ENCODE measurements at regions not wholly inside any gene's neighbourhood (a gene's known extent, or its start where the extent isn't known, plus 50 kb on each side); places are given as distances from the start of the nearest gene placed in this dataset.

GRCh38 chrY:14139521-14139920 lies 83.5 kb downstream of the VCY1B start:
- in situ Hi-C loops (cut with HindIII; ENCODE audit: low sequenced_read_pairs): no loop called here
- DNase-seq (ENCODE audit: low spot score): no peak

DNA sequence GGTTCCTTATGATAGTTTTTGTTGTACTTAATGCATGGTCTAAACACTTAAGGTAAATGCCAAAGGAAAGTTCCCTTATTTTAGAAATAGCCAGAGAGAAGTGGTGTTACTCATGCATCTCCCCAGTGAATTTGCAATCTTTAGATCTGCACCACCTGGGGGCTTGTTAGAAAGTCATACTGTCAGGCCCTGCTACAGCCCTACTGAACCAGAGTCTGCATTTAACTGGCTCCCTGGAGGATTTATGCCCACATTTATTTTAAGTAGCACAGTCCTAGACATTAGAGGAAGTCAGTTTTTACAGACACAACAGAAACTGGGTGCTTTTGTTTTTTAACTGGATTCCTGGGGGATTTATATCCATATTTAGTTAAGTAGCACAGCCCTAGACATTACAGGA lies 89.6 kb downstream of the VCY1B start:
- in situ Hi-C loops (cut with HindIII; ENCODE audit: low sequenced_read_pairs): no loop called here
- no peak for DNase-seq (ENCODE audit: low spot score)

DNA sequence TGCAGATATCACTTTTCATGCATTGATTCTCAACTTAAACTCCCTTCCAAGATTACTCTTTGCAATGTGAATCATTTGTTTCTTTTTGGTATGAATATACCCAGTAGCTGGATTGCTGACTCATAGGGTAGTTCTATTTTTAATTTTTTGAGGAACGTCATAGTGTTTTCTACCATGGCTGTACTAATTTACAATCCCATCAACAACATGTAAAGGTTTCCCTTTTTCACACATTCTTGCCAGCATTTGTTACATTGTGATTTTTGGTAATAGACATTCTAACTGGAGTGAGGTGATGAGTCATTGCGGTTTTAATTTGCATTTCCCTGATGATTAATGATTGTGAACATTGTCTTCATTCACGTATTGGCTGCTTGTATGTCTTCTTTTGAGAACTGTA lies 126.7 kb downstream of the VCY1B start:
- in situ Hi-C loops (cut with HindIII; ENCODE audit: low sequenced_read_pairs): no loop called here
- no peak for DNase-seq (ENCODE audit: low spot score)

DNA sequence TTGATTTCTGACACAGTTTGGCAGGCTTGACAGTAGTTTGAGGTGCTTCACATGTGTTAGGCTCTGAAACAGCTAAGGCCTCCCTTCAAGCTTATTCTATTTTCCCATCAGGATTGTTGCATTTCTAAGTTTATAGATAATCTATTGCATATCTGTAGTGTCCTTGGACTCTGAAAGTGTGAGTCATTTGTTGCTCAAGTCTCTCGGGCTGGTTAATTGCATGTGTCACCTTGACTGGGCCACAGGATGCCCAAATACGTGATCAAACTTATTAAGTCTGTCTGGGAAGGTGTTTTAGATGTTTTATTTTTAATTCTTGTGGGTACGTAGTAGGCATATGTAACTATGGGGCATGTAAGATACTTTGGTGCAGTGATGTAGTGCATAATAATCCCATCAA lies 166.0 kb downstream of the VCY1B start:
- no peak for DNase-seq (ENCODE audit: low spot score)
- in situ Hi-C loops (cut with HindIII; ENCODE audit: low sequenced_read_pairs): no loop called here

GRCh38 chrY:14231703-14232102 lies 175.7 kb downstream of the VCY1B start:
- in situ Hi-C loops (cut with HindIII; ENCODE audit: low sequenced_read_pairs): no loop called here
- no peak for DNase-seq (ENCODE audit: low spot score)

DNA sequence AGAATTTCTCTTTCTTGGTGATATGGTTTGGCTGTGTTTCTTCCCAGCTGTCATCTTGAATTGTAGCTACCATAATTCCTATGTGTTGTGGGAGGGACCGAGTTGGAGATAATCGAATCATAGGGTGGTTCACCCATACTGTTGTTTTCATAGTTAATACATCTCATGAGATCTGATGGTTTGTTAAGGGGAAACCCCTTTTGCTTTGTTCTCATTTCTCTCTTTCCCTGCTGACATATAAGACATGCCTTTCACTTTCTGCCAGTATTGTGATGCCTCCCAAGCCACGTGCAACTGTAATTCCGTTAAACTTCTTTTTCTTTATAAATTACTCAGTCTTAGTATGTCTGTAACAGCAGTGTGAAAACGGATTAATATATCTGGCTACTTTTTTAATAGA lies 179.0 kb downstream of the VCY1B start:
- in situ Hi-C loops (cut with HindIII; ENCODE audit: low sequenced_read_pairs): no loop called here
- no peak for DNase-seq (ENCODE audit: low spot score)

DNA sequence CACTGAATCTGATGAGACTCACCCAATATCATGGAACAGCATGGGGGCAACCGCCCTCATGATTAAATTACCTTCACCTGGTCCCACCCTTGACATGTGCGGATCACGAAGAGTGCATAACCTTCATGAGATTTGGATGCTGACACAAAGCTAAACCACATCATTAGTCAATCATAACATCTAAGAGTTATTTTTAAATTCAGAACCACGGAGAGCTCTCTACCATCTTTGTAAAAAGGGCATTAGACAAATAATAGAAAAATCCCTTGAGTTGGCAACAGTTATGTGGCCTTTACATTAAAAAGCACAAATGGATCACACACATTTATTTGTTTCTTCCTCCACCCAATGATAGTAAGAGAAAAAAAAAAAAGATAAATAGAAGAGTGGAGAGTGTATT lies 182.2 kb downstream of the VCY1B start:
- DNase-seq (ENCODE audit: low spot score): no peak
- in situ Hi-C loops (cut with HindIII; ENCODE audit: low sequenced_read_pairs): no loop called here

- in situ Hi-C loops (cut with HindIII; ENCODE audit: low sequenced_read_pairs): no loop called here
Observed at GRCh38 chrY:14246948-14247347, 190.9 kb downstream of the VCY1B start.

GRCh38 chrY:14248878-14249576 lies 193.0 kb downstream of the VCY1B start:
- in situ Hi-C loops (cut with HindIII; ENCODE audit: low sequenced_read_pairs): no loop called here
- no peak for DNase-seq (ENCODE audit: low spot score)

More at GRCh38 chrY:14246948-14247347, 190.9 kb downstream of the VCY1B start:
- no peak for DNase-seq (ENCODE audit: low spot score)

GRCh38 chrY:14255965-14256816 lies 200.2 kb downstream of the VCY1B start:
- DNase-seq (ENCODE audit: low spot score): no peak
- in situ Hi-C loops (cut with HindIII; ENCODE audit: low sequenced_read_pairs): no loop called here

- DNase-seq (ENCODE audit: low spot score): no peak
- in situ Hi-C loops (cut with HindIII; ENCODE audit: low sequenced_read_pairs): no loop called here
Observed at GRCh38 chrY:14256817-14257168, 200.8 kb downstream of the VCY1B start.

GRCh38 chrY:14277029-14277428 lies 221.0 kb downstream of the VCY1B start:
- in situ Hi-C loops (cut with HindIII; ENCODE audit: low sequenced_read_pairs): no loop called here

DNA sequence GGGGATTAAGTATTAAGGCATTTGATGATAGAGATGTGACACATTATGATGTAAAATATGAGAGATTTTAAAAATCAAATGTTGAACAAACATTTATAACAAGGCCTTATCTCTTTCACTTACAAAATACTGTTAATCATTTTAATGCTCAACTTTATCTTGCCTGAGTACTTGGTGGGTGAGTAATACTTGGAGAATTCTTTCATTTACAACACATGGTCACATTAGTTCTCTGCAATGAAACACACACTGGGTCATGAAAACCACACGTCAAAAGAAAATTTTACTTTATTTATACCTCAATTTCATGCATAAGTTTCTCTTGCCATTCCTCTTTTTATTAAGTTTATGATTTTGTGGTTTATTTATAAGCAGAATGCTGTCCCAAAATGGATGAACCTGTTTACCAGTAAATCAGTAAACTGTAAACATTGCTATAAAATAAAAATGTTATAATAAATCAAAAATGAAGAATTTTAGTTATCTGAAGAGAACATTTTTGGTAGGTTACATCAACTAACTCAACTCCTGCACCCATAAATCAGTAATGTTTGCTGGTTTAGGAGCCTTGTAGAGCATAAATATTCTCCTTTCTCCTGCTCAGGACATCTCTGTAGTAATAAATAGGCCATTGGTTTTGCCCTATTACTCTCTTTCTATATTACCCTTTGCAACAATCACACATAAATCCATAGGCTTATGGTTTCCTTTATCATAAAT lies 233.5 kb upstream of the NLGN4Y start:
- in situ Hi-C loops (cut with HindIII; ENCODE audit: low sequenced_read_pairs): no loop called here
- DNase-seq (ENCODE audit: low spot score): no peak

More at GRCh38 chrY:14277029-14277428, 221.0 kb downstream of the VCY1B start:
- DNase-seq (ENCODE audit: low spot score): no peak

GRCh38 chrY:14292382-14292781 lies 231.9 kb upstream of the NLGN4Y start:
- no peak for DNase-seq (ENCODE audit: low spot score)
- in situ Hi-C loops (cut with HindIII; ENCODE audit: low sequenced_read_pairs): no loop called here

- DNase-seq (ENCODE audit: low spot score): no peak
- in situ Hi-C loops (cut with HindIII; ENCODE audit: low sequenced_read_pairs): no loop called here
Observed at GRCh38 chrY:14300775-14301174, 223.6 kb upstream of the NLGN4Y start.

DNA sequence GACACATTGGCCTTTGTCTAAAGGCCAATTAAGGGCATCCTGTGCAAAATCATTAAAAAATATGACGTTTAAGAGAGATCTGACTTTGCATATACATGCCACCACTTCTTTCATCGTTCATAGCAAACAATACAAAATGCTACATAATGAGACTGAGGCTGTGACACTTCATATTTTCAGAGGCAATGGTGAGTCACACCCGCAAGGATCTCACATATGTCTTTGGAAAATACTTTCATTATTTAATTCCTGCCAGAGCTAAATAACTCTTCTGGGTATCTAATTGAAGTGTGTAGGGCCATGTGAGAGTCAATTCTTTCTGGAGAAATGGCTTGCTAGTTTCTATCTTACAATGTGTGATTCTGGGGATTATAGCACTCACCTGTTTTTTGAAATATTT lies 222.8 kb upstream of the NLGN4Y start:
- DNase-seq (ENCODE audit: low spot score): no peak
- in situ Hi-C loops (cut with HindIII; ENCODE audit: low sequenced_read_pairs): no loop called here

DNA sequence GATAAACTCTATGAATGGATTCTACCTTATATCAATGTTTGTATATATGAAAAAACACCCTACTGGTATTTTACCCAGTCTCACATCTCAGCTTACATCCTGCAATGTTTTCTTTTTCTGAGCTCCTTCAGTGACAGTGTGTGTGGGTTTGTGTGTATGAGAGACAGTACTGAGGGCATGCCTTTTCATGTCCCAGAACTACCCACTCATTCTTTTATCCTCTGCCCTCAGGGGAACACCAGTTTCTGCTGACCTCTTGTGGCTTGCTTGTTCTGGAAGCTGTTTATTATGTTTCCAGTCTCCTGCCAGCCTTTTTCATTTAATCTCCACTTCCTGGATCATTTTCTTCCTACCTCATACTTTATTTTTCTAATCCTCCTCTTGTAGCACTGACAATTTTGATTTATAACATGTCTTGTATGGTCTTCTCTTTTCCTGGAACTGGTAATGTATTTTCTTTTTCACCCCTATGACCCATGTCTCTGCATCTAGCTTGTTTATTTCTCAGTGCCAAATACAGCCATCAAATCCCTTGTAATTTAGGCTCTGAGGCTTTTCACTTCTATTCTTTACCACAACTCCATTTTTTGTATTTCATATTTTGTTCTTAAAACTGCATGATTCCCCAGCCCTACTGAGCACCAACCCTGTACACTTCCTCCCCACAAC lies 195.5 kb upstream of the NLGN4Y start:
- DNase-seq (ENCODE audit: low spot score): peak; percentile 9
- in situ Hi-C loops (cut with HindIII; ENCODE audit: low sequenced_read_pairs): no loop called here

DNA sequence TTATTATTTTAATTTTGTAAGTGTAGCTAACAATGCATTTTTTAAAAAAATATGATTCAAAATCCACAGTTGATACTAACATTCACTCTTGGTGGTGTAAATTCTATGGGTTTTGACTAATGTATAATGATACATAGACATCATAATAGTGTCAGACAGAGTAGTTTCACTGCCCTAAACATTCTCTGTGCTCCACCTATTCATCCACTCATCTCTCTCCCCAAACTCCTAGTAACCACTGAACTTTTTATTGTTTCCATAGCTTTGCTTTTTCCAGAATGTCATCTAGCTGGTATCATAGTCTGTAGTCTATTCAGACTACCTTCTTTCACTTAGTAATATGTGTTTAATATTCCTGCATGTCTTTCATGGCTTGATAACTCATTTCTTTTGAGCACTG lies 194.0 kb upstream of the NLGN4Y start:
- DNase-seq (ENCODE audit: low spot score): no peak
- in situ Hi-C loops (cut with HindIII; ENCODE audit: low sequenced_read_pairs): no loop called here

- no peak for DNase-seq (ENCODE audit: low spot score)
- in situ Hi-C loops (cut with HindIII; ENCODE audit: low sequenced_read_pairs): no loop called here
Observed at GRCh38 chrY:14339524-14339923, 184.8 kb upstream of the NLGN4Y start.

All from G401 (cell line).